AG09309 (cell line): ENCODE measurements at regions not wholly inside any gene's neighbourhood (a gene's known extent, or its start where the extent isn't known, plus 50 kb on each side); places are given as distances from the start of the nearest gene placed in this dataset.
A peak's percentile ranks its signal among the peaks of the same experiment; 100 is the strongest.

Experiments
- DNase-seq: peaks from one replicate; pipeline ENCODE4 v3.0.0-alpha.2; 2010; ENCODE audit warnings: low read depth
- H3K4me3 ChIP-seq: 2 replicates; pipeline ENCODE4 v1.5.1; 2011; ENCODE audit warnings: mild to moderate bottlenecking, low read depth, low read length, moderate library complexity; ENCODE audit not compliant: control insufficient read depth
- TF ChIP-seq, protein P1 (sequence below): IDR thresholded peaks from 2 replicates; pipeline ENCODE4 v1.5.1; 2011; ENCODE audit warnings: mild to moderate bottlenecking, low read depth, low read length, inconsistent platforms; ENCODE audit not compliant: insufficient read depth, control insufficient read depth; ENCODE audit errors: missing control alignments

DNA sequence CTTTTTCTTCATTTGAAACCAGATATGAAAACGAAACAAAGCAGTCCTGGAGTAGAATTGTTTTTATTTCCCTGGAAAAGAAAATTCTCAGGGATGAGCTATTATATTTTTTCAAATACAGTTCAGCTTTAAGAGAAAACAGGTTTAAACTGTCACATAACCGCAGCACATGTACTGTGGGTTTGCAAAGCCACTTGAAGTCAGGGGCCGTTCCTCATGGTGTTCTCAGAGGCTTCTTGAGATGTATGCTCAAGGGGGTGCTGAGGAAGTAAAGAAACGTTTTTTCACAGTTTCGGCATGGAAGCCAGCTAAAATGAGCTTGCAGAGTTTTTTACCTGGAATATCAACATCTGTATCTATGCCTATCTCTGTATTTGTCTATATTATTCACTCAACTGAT is 225.3 kb downstream of the MC4R start:
- TF ChIP-seq, protein P1, sequence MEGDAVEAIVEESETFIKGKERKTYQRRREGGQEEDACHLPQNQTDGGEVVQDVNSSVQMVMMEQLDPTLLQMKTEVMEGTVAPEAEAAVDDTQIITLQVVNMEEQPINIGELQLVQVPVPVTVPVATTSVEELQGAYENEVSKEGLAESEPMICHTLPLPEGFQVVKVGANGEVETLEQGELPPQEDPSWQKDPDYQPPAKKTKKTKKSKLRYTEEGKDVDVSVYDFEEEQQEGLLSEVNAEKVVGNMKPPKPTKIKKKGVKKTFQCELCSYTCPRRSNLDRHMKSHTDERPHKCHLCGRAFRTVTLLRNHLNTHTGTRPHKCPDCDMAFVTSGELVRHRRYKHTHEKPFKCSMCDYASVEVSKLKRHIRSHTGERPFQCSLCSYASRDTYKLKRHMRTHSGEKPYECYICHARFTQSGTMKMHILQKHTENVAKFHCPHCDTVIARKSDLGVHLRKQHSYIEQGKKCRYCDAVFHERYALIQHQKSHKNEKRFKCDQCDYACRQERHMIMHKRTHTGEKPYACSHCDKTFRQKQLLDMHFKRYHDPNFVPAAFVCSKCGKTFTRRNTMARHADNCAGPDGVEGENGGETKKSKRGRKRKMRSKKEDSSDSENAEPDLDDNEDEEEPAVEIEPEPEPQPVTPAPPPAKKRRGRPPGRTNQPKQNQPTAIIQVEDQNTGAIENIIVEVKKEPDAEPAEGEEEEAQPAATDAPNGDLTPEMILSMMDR, result no peak
- H3K4me3 ChIP-seq, result no peak overlapping the region
- DNase-seq, result no peak

DNA sequence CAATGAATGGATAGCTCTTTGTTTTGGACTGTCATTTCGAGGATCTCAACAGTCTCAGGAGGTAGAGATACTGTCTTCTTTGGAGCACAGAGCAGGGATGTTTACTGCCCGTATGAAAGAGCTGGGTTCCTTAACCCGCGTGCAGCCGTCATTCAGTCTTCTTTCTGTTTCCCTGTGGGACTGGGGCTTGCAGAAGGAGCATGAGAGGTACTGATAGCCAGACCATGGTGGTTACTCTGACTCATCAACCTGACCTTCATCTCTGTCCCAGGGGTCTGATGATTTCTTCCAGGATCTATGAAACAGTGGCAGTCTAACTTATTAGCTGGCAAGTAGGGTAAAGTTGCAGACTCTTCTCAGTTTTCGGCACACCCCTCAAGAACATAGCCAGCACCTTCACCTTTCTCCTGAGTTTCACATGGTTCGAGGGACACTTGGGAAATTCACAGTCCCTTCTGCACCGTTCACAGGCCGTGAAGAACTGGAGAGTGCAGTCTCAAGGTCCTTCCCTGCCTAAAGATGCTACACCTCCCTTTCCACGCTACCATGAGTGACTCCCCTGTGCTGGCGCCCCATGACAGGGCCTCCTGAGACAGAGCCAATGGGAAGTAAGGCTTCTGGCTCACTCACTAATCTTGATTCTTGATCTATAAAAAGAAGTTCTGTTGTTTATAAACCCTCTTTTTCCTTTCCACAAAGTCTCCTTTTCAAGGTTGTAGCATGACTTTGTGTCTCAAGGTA is 226.2 kb downstream of the MC4R start:
- peak; percentile 11 for DNase-seq
- TF ChIP-seq, protein P1, result no peak
- H3K4me3 ChIP-seq, result no peak overlapping the region

DNA sequence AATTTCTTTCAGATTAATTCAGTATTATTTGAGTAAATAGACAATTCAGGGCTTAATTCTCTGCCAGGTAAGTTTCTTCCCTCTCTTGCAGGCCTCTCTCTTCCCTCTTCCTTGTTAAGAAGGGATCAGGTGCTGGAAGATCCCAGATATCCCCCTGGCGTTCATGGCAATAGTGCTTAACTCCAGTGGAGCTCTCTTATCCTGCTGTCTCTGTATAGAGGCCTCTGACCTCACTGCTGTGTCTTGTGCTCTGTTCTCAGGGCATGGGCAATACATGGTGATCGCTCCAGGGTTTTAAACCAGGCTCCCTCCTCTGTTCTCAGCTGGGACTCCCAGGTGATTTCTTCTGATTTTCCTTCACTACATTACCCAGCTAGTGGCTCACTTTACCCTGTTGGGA is 226.8 kb downstream of the MC4R start:
- no peak for DNase-seq
- no peak overlapping the region for H3K4me3 ChIP-seq
- TF ChIP-seq, protein P1, result no peak

DNA sequence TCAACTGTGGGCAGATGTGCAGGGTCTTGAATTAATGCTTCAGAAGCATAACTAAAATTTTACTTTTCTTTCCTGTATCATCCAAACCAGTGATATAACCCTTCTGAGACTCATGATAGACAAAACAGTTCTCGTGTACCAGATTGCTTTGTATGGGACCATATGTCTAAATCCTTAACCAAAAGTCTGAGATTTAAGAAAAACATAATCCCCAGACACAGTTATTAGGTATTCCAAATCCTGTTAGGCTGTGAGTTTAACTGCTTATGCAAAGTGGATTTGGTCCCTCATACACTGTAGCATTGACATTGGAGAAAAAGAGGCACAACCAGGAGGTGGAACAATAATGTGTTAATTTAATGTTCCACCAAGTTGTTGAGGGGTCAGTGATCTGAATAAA is 235.0 kb downstream of the PMAIP1 start:
- TF ChIP-seq, protein P1, result no peak
- no peak for DNase-seq
- H3K4me3 ChIP-seq, result no peak overlapping the region

DNA sequence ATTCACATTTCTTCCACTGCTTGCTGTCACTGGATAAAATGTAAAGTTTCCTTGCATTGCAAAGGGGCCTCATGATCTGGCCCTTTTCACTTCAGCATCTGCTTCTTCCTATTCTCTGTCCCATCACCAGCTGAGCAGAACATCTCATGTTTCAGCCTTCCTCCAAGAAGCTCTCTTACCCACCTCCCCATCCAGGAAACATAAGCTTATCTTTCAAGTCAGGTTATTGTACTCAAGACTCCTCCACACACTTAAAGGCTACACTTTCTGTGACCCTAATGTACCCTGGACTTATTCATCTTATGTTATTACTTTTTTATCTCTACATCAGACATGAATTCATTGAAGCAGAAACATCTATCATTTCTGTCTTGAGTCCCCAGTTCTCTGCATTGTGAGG is 230.5 kb downstream of the PMAIP1 start:
- no peak for DNase-seq
- TF ChIP-seq, protein P1, result no peak
- no peak overlapping the region for H3K4me3 ChIP-seq

DNA sequence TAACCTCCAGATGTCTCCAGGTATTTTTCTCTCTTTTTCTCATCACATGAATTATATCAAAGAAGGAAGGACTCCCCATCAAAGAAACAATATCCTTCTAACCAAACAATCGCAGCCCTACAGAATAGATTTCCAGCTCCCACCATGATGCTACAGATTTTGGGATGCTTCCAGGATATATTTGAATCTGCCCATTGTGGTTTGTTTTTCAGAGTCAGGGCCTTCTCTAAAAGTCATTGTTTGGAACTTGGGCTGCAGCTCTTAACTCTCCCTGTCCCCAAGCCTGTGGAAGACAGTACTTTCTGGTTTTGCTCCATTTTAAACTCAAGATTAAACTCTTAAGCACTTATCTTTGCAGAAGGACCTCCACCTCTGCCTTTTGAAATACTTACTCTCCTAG is 223.2 kb downstream of the PMAIP1 start:
- no peak for DNase-seq
- TF ChIP-seq, protein P1, result no peak

More for the DNA sequence above, 223.2 kb downstream of the PMAIP1 start:
- no peak overlapping the region for H3K4me3 ChIP-seq
